ENCODE measurements at regions not wholly inside any gene's neighbourhood (a gene's known extent, or its start where the extent isn't known, plus 50 kb on each side); places are given as distances from the start of the nearest gene placed in this dataset.

DNA sequence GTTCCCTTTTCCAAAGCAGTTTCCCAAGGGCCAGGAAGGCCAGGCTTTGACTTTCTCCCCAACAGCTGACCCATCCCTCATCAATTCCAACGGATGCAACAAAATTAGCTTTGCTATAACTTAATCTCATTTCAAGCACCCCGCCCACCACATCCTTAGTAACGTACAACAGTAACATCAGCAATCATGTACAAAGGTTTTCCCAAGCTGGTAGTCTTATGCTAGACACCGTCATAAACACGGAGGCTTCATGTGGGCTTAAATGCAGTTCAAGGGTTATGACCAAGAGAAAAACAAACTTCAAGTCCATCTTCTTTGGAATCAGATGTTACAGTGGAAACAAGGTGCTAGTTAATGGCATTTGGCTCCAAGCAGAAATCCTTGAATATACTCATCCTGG is 66.6 kb downstream of the EOMES start:
- H3K4me3 ChIP-seq (ENCODE audit: low read depth, low read length) = no peak overlapping the region
- no peak for TF ChIP-seq SCRT2 (tag by site-specific recombination; IDR thresholded peaks at IDR 0.05)
- ChIA-PET POLR2A (no interaction called here), CTCF (no interaction called here)
- H3K9me3 ChIP-seq (ENCODE audit: control insufficient read depth, insufficient read depth, low read depth, low read length) = no peaks in the 10 kb centered on the region
- H3K4me1 ChIP-seq (ENCODE audit: control insufficient read depth, insufficient read depth, low read length) = no peaks in the 10 kb centered on the region
- no peaks in the 10 kb centered on the region for H3K36me3 ChIP-seq (ENCODE audit: control insufficient read depth in 2 of 2, insufficient read depth in 1 of 2, low read length in 2 of 2)
- H3K27ac ChIP-seq (ENCODE audit: extremely low read depth, low read depth, low read length) = no peak overlapping the region

DNA sequence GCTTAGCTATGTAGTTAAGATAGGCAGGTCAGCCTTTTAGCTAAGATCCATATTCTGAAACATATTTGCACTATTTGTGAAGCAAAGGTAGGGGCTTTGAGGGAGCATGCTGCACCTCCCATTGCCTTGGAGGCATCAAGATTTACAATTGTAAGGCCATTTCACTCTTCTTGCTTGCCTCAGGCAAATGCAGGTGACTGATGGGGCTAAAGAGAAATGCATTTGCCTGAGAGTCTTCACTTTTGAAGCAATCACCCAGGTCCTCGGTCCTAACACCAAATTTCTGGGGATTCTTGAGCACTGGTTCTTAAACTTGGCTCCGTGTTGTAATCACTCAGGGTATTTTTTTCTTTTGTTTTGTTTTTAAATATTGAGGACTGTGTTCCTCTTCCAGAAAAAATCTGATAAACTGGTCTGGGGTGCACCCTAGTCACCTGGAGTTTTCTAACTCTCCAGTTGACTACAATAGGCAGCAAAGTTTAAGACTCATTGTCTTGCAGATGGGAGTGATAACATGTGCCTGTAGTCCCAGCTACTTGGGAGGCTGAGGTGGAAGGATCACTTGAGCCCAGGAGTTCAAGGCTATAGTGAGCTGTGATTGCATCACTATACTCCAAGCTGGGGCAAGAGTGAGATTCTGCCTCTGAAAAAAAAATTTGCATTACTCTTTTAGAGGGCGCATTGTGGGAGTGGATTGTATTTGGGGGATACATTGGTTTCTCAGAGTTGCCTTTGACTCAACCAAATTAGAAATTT is 68.1 kb downstream of the EOMES start:
- ChIA-PET CTCF (interaction anchor here (0.6 kb wide), 2 partner anchors 16 to 588 kb away, joined by 3 read pairs; partner anchors contain the start of gene CMC1), POLR2A (no interaction called here)
- no peak for TF ChIP-seq ZNF600 (tag by site-specific recombination; IDR thresholded peaks at IDR 0.05)
- TF ChIP-seq TCF7L2 (IDR thresholded peaks at IDR 0.05; ENCODE audit: borderline replicate concordance, low read depth, low read length) = no peak
- TF ChIP-seq ZNF146 (tag by site-specific recombination; IDR thresholded peaks at IDR 0.05) = no peak
- no peak for TF ChIP-seq ZNF629 (tag by site-specific recombination; IDR thresholded peaks at IDR 0.05)
- no peak for TF ChIP-seq ZNF626 (tag by site-specific recombination; IDR thresholded peaks at IDR 0.05)
- TF ChIP-seq, protein P1, sequence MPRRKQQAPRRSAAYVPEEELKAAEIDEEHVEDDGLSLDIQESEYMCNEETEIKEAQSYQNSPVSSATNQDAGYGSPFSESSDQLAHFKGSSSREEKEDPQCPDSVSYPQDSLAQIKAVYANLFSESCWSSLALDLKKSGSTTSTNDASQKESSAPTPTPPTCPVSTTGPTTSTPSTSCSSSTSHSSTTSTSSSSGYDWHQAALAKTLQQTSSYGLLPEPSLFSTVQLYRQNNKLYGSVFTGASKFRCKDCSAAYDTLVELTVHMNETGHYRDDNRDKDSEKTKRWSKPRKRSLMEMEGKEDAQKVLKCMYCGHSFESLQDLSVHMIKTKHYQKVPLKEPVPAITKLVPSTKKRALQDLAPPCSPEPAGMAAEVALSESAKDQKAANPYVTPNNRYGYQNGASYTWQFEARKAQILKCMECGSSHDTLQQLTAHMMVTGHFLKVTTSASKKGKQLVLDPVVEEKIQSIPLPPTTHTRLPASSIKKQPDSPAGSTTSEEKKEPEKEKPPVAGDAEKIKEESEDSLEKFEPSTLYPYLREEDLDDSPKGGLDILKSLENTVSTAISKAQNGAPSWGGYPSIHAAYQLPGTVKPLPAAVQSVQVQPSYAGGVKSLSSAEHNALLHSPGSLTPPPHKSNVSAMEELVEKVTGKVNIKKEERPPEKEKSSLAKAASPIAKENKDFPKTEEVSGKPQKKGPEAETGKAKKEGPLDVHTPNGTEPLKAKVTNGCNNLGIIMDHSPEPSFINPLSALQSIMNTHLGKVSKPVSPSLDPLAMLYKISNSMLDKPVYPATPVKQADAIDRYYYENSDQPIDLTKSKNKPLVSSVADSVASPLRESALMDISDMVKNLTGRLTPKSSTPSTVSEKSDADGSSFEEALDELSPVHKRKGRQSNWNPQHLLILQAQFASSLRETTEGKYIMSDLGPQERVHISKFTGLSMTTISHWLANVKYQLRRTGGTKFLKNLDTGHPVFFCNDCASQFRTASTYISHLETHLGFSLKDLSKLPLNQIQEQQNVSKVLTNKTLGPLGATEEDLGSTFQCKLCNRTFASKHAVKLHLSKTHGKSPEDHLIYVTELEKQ (tag by site-specific recombination; IDR thresholded peaks at IDR 0.05; ENCODE audit: borderline replicate concordance) = no peak
- TF ChIP-seq, protein P2, sequence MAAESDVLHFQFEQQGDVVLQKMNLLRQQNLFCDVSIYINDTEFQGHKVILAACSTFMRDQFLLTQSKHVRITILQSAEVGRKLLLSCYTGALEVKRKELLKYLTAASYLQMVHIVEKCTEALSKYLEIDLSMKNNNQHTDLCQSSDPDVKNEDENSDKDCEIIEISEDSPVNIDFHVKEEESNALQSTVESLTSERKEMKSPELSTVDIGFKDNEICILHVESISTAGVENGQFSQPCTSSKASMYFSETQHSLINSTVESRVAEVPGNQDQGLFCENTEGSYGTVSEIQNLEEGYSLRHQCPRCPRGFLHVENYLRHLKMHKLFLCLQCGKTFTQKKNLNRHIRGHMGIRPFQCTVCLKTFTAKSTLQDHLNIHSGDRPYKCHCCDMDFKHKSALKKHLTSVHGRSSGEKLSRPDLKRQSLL (tag by site-specific recombination; IDR thresholded peaks at IDR 0.05) = no peak
- TF ChIP-seq ZNF37A (tag by site-specific recombination; IDR thresholded peaks at IDR 0.05) = no peak
- TF ChIP-seq, protein P3, sequence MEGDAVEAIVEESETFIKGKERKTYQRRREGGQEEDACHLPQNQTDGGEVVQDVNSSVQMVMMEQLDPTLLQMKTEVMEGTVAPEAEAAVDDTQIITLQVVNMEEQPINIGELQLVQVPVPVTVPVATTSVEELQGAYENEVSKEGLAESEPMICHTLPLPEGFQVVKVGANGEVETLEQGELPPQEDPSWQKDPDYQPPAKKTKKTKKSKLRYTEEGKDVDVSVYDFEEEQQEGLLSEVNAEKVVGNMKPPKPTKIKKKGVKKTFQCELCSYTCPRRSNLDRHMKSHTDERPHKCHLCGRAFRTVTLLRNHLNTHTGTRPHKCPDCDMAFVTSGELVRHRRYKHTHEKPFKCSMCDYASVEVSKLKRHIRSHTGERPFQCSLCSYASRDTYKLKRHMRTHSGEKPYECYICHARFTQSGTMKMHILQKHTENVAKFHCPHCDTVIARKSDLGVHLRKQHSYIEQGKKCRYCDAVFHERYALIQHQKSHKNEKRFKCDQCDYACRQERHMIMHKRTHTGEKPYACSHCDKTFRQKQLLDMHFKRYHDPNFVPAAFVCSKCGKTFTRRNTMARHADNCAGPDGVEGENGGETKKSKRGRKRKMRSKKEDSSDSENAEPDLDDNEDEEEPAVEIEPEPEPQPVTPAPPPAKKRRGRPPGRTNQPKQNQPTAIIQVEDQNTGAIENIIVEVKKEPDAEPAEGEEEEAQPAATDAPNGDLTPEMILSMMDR (tag by site-specific recombination; IDR thresholded peaks at IDR 0.05) = no peak
- no peak for TF ChIP-seq ZNF544 (tag by site-specific recombination; IDR thresholded peaks at IDR 0.05)
- TF ChIP-seq, protein P4, sequence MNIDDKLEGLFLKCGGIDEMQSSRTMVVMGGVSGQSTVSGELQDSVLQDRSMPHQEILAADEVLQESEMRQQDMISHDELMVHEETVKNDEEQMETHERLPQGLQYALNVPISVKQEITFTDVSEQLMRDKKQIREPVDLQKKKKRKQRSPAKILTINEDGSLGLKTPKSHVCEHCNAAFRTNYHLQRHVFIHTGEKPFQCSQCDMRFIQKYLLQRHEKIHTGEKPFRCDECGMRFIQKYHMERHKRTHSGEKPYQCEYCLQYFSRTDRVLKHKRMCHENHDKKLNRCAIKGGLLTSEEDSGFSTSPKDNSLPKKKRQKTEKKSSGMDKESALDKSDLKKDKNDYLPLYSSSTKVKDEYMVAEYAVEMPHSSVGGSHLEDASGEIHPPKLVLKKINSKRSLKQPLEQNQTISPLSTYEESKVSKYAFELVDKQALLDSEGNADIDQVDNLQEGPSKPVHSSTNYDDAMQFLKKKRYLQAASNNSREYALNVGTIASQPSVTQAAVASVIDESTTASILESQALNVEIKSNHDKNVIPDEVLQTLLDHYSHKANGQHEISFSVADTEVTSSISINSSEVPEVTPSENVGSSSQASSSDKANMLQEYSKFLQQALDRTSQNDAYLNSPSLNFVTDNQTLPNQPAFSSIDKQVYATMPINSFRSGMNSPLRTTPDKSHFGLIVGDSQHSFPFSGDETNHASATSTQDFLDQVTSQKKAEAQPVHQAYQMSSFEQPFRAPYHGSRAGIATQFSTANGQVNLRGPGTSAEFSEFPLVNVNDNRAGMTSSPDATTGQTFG (tag by site-specific recombination; IDR thresholded peaks at IDR 0.05; ENCODE audit: borderline replicate concordance) = no peak
- TF ChIP-seq, protein P5, sequence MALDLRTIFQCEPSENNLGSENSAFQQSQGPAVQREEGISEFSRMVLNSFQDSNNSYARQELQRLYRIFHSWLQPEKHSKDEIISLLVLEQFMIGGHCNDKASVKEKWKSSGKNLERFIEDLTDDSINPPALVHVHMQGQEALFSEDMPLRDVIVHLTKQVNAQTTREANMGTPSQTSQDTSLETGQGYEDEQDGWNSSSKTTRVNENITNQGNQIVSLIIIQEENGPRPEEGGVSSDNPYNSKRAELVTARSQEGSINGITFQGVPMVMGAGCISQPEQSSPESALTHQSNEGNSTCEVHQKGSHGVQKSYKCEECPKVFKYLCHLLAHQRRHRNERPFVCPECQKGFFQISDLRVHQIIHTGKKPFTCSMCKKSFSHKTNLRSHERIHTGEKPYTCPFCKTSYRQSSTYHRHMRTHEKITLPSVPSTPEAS (tag by site-specific recombination; IDR thresholded peaks at IDR 0.05) = no peak
- TF ChIP-seq ZNF76 (tag by site-specific recombination; IDR thresholded peaks at IDR 0.05; ENCODE audit: borderline replicate concordance, low read depth) = no peak
- TF ChIP-seq, protein P6, sequence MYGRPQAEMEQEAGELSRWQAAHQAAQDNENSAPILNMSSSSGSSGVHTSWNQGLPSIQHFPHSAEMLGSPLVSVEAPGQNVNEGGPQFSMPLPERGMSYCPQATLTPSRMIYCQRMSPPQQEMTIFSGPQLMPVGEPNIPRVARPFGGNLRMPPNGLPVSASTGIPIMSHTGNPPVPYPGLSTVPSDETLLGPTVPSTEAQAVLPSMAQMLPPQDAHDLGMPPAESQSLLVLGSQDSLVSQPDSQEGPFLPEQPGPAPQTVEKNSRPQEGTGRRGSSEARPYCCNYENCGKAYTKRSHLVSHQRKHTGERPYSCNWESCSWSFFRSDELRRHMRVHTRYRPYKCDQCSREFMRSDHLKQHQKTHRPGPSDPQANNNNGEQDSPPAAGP (tag by site-specific recombination; IDR thresholded peaks at IDR 0.05) = no peak
- no peak for TF ChIP-seq ZSCAN16 (tag by site-specific recombination; IDR thresholded peaks at IDR 0.05)
- no peak for TF ChIP-seq ZNF174 (tag by site-specific recombination; IDR thresholded peaks at IDR 0.05)
- TF ChIP-seq ZNF670 (tag by site-specific recombination; IDR thresholded peaks at IDR 0.05; ENCODE audit: low read depth) = no peak
- Histone ChIP-seq H3K27ac (ENCODE audit: extremely low read depth, low read depth, low read length) (no peak overlapping the region), H3K4me1 (ENCODE audit: control insufficient read depth, insufficient read depth, low read length) (no peaks in the 10 kb centered on the region), H3K4me3 (ENCODE audit: low read depth, low read length) (no peak overlapping the region), H3K36me3 (ENCODE audit: control insufficient read depth in 2 of 2, insufficient read depth in 1 of 2, low read length in 2 of 2) (no peaks in the 10 kb centered on the region), H3K9me3 (ENCODE audit: control insufficient read depth, insufficient read depth, low read depth, low read length) (no peaks in the 10 kb centered on the region)

Measured in HEK293 (cell line).